Smooth muscle cell of the brain vasculature (primary cell): ENCODE measurements at regions not wholly inside any gene's neighbourhood (a gene's known extent, or its start where the extent isn't known, plus 50 kb on each side); places are given as distances from the start of the nearest gene placed in this dataset.

Source experiments
- DNase-seq: peaks from one replicate; pipeline ENCODE4 v3.0.0-alpha.2; 2012; ENCODE audit warnings: low read depth, low spot score

DNA sequence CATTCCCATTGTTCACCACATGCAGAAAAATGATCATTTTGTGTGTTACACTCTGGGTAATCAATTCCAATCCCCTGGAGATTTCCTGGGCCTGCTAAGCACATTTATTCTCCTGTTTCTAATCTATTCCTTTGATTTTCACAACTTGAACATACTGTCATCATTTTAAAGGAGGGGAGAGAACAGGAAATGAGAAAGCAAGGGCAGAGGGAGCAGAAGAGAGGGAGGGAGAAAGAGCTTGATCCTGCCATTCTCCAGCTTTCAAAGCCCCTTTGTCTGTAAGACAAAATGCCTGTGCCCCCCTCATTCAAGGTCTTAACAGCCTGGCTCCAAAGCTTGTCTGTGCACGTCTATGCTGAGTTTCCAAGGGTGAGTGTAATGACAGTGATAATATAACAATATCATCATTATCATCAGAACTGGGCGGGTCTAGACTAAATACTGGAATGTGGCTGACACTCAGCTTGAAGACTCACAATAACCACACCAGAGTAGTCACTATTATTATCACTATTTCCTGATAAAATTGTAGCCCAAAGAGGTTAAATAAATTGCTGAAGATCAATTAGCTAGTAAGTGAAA lies 164.4 kb upstream of the KLHL29 start:
- DNase-seq, result no peak

GRCh38 chr2:23221236-23221635 lies 163.7 kb upstream of the KLHL29 start:
- DNase-seq, result no peak

DNA sequence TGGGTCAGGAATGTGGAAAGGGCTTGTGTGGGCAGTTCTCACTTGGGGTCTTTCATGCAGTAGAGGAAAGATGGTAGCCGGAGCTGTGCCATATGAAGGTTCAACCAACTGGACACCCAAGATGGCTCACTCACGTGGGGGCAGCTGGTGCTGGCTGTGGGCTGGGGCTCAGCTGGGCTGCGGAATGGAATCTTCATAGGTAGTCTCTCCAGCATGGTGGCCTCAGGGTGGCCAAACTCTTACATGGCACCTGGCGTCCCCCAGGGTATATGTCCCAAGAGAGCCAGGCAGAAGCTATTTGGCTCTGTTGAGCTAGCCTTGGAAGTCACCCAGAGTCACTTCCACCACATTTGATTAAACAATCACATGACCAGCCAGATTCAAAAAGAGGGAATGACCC lies 163.1 kb upstream of the KLHL29 start:
- no peak for DNase-seq

- DNase-seq, result no peak
Observed at GRCh38 chr2:23230885-23231284, 154.1 kb upstream of the KLHL29 start.

DNA sequence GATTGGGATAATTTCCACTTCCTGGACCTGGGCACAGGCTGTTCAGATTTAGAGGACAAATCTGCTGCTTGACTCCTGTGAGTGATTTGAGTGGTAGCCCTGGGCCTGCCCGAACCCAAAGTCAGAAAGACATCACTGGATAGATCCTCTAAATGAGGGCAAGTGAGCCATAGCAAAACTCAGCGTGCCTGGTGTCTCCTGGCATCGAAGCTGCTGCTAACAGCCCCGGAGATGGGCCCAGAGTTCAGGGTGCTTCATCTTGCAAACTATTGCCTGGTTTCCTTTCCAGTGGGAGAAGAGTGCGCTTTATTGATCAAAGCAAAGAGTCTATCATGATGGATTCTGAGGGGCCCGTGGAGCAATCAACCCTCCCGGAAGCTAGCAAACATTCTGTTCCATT lies 153.1 kb upstream of the KLHL29 start:
- DNase-seq, result no peak

DNA sequence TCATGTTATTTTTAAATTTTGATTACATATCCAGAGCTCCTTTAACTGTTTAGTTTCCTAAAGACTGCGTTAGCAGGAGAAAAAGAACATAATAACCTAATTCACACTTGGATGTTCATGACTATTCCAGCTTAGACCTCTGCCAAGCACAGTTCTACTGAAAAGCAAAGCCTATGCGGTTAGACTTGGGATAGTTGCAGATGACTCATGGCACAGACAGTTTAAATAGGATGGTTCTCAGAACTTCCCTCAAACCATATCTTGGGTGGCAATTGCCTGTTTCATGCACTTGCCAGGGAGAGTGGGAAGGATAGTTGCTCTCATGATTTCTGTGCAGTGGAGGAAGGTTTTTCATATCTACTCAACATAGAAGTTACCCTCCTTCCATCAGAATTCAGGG lies 149.7 kb upstream of the KLHL29 start:
- DNase-seq, result no peak

DNA sequence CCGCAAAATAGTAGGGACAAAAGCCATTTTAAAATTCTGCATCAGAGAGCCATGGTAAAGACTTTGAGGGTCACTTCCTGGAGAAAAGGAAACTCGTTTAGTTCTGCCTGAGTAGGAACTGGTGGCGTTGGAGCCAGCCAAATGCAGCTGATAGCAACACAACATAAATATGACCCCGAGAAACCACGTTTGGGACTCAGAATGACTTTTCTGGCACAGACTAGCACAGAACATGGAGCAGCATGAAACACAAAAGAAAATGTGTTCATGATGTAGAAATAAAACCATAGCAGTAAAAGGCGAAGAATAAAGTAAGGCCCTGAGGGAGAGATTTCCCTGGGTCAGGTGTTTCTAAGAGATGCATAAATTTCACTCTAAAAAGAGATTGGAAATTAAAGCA lies 149.2 kb upstream of the KLHL29 start:
- DNase-seq, result no peak

- no peak for DNase-seq
Observed at GRCh38 chr2:23237147-23237546, 147.8 kb upstream of the KLHL29 start.

DNA sequence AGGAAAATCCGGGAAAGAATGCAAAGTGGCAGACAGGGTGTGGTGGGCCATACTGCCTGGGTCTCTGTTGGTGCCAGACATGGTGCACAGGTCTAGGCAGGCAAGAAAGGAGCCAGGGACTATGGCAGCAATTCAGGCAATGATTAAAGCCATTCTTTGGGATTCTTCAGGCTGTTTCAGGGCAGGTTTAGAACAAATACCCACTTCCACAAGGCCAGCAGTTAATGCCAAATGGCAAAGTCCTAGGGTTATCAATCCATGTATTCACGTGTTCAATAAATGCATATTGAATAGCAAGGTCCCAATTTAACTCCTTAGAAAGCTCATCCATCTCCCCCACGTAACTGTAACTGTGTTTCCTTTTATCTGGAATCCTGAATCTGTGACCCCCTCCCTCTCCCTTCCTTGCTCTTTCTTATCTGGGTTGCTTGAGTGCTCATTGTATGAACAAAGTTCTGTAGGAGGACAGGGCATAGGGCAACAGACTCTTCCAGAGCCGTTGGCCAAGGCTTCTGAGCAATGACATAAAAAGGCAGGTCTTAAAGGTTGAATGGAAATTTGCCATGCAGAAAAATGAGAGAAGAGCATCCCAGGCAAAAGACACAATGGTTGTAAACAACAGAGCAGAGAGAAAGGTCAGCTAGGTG lies 146.8 kb upstream of the KLHL29 start:
- no peak for DNase-seq

DNA sequence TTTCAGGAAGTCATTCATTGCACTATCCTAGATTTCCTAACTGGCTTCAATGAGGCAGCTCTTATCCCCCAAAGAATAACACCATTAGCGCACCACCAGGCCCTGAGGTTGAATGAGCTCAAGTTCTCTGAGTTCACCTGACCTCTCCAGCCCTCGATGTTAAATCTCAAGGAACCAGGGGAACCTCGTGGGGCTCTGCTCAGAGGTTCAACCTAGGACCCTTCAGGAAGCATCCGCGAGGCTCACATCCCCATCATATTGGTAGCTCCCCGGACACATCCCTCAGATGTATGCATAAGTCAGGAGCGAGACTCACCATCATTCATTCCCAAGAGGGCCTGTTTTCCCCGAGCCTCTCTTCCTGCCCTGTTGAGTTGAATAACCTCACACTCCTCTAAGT lies 145.6 kb upstream of the KLHL29 start:
- no peak for DNase-seq

- no peak for DNase-seq
Observed at GRCh38 chr2:23241121-23241520, 143.9 kb upstream of the KLHL29 start.

- DNase-seq, result no peak
Observed at GRCh38 chr2:23241611-23242245, 143.3 kb upstream of the KLHL29 start.

- DNase-seq, result no peak
Observed at GRCh38 chr2:23243073-23243659, 141.8 kb upstream of the KLHL29 start.

- DNase-seq, result no peak
Observed at GRCh38 chr2:23244617-23245016, 140.4 kb upstream of the KLHL29 start.

DNA sequence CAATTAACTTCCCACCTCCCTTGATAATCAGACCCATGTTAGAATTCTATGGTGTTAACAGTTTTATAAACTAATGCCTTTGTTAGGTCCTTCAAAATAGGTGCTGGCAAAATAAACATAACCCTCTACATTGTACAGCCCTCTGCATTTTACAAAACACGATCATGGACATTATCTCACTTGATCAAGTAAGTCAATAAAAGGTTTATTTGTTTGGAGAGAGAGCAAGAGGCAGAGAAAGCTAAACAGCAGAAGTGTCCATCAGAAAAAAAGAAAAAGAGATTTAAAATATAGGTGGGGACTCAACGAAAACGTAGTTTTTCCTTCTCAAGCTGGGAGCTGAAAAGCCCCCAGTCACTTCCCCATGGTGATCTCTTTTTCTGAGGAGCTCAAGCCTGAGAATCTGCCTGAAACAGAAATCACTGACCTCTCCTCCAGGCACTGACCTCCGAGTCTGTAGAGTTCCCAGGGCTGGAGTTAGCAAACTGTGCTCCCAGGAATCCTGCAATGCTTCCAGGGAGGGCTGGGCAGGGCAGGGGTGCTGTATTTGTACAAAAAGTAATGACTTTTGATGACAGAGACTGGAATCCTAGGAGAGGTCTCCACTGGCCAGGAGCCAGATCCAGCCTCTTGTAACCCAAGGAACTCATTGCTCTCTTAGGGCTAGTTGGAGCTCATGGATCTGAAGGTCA lies 137.8 kb upstream of the KLHL29 start:
- DNase-seq, result no peak

DNA sequence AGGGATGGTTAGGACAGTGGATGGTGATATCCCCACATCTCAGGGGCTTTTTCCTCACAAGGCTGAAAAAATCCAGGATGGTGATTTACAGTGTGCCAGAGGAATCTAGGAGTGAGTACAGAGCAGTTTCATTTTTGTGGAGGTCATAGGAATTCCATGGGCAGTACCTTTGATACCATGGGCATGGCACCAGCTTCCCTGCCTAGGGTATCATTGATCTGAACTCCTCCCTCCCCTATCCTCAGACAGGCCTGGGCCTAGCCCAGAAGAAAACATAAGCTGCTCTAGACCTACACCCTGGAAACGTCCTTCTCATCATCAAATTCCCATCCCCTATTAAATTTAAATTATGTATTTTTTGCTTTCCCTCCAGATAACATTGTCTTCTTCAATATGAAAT lies 136.3 kb upstream of the KLHL29 start:
- no peak for DNase-seq

DNA sequence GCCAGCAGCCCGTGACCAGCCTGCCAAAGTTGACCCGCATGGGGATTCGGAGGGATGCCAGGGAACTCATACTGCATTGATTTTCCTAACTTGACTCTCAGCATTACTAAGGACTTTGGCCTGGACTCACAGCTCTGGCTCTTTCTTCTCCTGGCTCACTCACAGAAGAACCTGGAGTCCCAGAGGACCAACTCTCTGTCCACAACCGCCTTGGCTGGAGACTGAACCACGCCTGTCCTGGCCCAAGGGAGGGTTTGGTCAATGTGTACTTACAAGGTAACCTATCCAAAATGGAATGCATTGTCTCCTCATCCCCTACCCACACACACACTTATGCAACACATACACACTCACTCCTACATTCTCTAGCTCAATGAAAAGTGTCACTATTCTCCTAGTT lies 135.6 kb upstream of the KLHL29 start:
- DNase-seq, result no peak

GRCh38 chr2:23250371-23250770 lies 134.6 kb upstream of the KLHL29 start:
- DNase-seq, result no peak

DNA sequence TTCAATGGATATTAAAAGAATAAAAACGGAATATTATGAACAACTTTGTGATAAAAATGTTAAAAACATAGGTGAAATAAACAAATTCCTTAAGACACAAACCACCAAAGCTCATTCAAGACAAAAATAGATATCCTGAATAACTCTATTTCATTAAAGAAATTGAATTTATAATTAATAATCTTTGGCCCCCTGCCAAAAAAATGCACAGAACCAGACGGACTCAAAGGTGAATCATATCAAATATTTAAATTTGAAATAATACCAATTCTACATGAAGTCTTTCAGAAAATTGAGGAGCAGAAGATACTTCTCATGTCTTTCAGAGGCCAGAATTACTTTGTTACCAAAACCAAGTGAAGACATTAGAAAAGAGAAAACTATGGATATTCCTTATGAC lies 128.3 kb upstream of the KLHL29 start:
- DNase-seq, result no peak

DNA sequence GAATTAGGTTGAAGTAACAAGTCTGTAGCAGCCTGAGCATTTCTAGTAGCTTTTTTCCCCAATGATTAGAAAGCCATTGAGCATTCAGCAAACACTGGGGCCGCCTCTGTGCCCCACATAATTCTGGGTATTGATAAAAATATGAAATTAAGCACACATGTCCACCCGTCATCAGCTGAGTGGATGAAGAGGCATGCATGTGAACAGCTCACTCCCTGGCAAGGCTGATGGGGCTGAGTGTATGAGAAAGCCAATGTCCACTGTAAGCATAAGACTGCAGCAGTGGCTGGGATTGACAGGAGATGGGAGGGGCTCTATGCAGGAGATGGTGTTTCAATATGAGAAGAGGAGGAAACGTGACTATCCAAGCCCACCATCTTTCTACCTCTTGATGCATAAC lies 124.4 kb upstream of the KLHL29 start:
- DNase-seq, result no peak

- no peak for DNase-seq
Observed at GRCh38 chr2:23268467-23269263, 116.3 kb upstream of the KLHL29 start.

DNA sequence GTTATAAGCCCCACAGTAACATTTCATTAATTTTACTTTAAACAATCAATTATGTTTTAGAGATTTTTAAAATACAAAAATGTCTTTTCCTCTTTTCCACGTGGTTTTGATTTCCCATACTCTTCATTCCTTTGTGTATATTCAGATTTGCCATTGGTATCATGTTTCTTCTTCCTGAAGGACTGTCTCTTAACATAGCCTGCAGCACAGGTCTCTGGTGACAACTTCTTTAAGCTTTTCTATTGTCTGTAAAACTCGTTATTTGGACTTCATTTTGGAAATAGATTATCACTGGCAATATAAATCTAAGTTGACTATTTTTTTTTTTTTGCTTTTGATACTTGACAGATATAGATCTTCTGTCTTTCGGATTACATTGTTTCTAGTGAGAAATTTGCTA lies 115.2 kb upstream of the KLHL29 start:
- DNase-seq, result no peak
